ENCODE measurements at regions not wholly inside any gene's neighbourhood (a gene's known extent, or its start where the extent isn't known, plus 50 kb on each side); places are given as distances from the start of the nearest gene placed in this dataset.

- TF ChIP-seq CTCF (IDR thresholded peaks at IDR 0.05) (no peak), POLR2A (IDR thresholded peaks at IDR 0.05) (no peak)
These were observed 950.3 kb downstream of the SORCS1 start for GRCh38 chr10:106214243-106214642.

All from adrenal gland (tissue), 5 donors.